HG02885 (cell line): ENCODE measurements at regions not wholly inside any gene's neighbourhood (a gene's known extent, or its start where the extent isn't known, plus 50 kb on each side); places are given as distances from the start of the nearest gene placed in this dataset.
"Not testable (repeated sequence)": the region's sequence is repeated elsewhere in the genome, so short reads cannot be mapped to it uniquely, and the experiment has no call there.

ENCODE experiments used
- ATAC-seq: cut with Tn5 transposase; IDR thresholded peaks from one replicate; pipeline ENCODE4 v1.9.1; 2021; ENCODE audit warnings: mild to moderate bottlenecking; ENCODE audit not compliant: unreplicated experiment, poor library complexity

- ATAC-seq, result no peak
Observed at GRCh38 chr19:28615966-28616365, 597.0 kb downstream of the UQCRFS1 start.

GRCh38 chr19:28615546-28615916 is 597.4 kb downstream of the UQCRFS1 start:
- no peak for ATAC-seq

DNA sequence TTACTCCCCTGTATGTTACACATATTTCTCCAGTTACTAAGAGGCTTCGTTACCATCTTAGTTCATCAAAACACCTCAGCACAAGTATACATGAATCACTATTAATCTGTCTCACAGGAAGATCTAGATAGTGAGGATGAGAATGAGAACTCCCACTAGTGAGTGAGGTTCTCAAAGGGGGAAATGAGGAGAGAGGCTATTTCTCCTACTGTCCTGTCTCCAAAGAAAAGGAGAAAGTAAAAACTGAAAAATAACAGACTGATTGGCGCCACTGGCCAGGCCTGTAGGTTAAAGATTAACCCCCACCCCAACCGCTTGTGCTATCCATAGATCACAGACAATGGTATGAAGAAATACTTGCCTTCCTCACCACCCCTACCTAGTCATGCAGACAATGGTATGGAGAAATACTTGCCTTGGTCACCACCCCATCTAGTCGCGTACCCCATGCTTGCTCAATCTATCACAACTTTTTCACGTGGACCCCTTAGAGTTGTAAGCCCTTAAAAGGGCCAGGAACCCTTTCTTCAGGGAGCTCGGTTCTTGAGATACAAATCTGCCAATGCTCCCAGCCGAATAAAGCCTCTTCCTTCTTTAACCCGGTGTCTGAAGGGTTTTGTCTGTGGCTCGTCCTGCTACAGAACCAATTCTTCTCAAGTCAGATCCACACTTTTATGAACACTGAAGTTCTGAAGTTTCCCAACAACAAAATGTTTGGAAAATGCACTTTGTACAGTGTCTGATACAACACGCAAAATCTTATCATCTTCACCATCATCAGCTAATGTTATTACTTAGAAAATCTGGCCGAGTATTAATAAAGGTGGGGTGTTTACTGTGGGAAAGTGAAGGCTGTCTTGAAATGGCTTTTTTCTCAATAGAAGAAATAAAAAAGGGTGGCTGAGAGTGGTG is 598.1 kb downstream of the UQCRFS1 start:
- no peak for ATAC-seq

DNA sequence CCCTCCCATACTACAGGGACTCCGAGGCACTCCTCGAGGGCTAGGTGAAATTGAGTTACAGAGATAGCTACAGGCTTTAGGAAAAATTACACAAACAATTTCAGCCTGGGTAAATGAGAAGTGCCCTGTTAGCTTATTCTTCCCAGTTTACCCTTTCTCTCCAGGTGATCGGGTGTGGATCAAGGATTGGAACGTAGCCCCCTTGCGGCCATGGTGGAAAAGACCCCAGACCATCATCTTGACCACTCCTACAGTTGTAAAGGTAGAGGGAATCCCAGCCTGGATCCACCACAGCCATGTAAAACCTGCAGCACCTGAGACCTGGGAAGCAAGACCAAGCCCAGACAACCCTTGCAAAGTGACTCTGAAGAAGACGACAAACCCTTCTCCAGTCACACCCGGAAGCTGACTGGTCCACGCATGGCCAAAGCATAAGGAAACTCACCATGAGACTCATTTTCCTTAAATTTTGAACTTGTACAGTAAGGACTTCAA is 600.6 kb downstream of the UQCRFS1 start:
- ATAC-seq, result no peak

GRCh38 chr19:28611227-28611914 is 601.6 kb downstream of the UQCRFS1 start:
- not testable (repeated sequence) for ATAC-seq

DNA sequence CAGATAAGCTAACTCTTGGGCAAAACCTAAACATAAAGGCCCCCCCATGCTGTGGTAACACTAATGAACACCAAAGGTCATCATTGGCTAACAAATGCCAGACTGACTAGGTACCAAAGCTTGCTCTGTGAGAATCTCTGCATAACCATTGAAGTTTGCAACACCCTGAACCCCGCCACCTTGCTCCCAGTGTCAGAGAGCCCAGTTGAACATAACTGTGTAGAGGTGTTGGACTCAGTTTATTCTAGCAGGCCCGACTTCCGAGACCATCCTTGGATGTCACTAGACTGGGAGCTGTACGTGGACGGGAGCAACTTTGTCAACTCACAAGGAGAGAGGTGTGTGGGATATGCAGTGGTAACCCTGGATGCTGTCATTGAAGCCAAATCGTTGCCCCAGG is 602.2 kb downstream of the UQCRFS1 start:
- no peak for ATAC-seq

- no peak for ATAC-seq
Observed at GRCh38 chr19:28609944-28610343, 603.0 kb downstream of the UQCRFS1 start.

- ATAC-seq, result no peak
Observed at GRCh38 chr19:28609091-28609755, 603.7 kb downstream of the UQCRFS1 start.

DNA sequence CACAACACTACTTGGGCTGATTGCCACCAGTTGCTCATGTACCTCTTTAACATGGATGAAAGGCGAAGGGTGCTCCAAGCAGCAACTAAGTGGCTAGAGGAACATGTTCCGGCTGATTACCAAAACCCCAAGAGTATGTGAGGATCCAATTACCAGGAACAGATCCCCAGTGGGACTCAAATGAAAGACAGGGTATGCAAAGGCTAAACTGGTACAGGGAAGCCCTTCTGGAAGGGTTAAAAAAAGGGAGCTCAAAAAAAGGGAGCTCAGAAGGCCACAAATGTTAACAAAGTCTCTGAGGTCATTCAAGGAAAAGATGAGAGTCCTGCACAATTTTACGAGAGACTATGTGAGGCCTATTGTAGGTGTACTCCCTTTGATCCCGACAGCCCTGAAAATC is 604.7 kb downstream of the UQCRFS1 start:
- ATAC-seq, result no peak

GRCh38 chr19:28607066-28607583 is 605.8 kb downstream of the UQCRFS1 start:
- no peak for ATAC-seq

DNA sequence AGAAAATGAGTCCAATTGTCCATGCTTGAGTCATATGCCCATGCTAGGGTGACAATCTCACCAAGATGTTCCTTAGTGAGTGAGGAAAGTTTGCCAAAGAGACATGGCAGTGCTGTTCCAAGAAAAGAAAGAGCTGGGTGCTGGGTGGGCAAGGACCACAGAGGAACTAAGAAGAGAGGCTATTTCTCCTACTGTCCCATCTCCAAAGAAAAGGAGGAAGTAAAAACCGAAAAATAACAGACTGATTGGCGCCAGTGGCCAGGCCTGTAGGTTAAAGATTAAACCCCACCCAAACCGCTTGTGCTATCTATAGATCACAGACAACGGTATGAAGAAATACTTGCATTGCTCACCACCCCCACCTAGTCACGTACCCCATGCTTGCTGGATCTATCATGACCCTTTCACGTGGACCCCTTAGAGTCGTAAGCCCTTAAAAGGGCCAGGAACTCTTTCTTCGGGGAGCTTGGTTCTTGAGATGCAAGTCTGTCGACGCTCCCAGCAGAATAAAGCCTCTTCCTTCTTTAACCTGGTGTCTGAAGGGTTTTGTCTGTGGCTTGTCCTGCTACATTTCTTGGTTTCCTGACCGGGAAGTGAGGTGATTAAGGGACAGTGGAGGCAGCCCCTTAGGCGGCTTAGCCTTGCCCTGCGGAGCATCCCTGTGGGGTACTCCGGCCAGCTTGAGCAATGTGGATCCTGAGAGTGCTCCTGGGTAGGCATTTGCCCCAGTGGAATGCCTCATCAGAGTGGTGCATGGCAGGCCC is 606.5 kb downstream of the UQCRFS1 start:
- ATAC-seq, result no peak

DNA sequence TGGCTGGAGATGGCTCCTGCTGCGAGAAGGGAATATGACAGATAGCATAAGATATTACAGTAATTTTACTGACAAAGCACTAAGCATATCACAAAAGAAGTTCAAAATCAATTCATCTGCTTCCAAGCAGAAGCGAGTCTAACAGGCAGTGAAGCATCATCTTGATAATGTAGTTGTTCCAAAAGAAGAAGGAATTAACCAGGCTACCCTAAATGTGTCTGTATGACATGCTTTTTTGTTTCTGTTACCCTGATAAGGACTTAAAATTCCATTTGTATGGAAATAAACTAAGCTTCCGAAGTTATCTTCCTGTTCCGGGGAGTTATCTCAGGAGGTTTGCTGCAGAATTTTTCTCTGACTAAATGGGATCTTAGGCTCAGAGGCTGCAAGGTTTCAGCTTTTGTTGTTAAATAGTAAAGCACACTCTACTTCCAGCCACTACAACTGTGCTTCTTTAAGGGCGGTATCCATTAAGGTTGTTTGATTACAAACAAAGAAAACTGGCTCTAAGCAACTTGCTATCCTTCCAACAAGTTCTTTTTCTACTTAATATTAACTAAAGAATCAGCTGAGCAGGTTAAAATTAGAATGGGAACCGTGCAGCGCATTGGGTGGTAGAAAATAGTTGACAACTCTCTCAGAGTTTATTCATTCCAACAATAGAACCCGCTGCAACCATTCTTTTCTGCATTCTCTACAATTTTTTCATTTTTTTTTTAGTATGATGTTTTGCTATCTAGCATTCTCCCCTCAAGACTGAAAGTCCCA is 607.3 kb downstream of the UQCRFS1 start:
- no peak for ATAC-seq

DNA sequence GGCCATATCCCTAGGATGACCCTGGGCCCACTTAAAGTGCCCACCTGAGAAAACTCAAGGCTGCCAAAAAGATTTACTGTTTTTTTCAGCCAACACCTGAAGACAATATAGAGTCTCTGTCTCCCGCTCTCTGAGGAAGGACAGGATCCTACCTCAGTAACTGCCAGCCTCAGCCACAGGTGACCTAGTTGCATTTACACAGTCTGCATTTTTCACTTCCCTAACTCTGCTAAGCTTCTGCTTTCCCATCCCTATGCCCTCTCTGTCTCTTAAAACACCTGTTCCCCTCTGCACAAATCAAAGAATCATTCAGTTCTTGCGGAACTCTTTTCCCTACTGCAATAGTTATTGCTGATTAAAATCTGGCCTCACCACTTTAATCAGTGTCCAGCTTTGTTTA is 609.5 kb downstream of the UQCRFS1 start:
- no peak for ATAC-seq

DNA sequence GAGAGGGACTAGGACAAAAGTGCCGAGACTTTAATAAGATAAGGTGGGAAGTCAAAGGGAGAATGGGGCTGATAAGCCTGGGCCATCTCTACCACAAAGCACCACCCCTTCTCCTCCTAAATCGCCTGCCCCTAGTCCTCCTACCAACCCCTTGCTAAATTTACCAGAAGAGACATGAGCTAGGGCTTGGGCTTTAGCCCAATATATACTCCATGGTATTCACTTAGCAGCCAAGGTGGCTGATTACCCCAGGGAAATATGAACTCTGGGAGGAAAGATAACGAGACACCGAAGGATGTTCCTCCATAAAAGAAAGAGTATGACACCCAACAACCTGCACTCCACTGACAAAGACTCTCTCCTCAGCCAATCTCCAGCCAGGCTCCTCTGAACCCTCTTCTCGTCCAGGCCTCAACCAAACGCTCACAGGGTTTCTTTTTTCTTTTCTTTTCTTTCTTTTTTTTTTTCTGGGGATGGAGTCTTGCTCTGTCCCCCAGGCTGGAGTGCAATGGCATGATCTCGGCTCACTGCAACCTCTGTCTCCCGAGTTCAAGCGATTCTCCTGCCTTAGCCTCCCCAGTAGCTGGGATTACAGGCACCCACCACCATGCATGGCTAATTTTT is 610.2 kb downstream of the UQCRFS1 start:
- no peak for ATAC-seq

DNA sequence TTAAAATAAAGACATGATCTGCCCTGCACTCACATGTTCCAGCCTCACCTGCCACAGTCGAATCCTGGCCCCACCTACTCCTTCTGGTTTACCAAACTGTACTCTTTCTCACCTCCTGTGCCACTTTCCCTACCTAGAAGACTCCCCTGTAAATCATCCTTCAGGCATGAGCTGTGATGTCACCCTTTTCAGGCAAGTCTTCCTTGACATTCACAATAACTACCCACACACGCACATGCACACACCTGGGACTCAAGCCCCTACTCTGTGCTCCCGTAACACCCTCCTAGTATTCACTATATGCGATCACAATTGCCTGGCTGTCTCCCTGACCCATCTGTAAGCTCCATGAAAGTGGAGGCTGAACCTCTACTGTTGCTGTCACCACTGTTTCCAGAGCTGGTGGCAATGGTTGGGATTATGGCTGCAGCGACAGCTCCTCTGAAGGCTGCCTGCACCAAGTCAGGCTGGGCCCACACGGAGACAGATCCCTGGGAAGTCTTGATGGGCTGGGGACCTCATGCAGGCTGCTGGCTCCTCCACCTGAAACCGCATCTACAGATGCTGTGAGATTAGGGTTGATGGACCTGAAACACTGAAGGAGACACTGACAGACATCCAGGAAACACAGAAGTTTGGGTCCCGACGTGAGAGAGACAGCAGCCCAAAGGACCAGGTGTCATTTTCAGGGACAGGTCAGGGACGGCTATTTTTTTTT is 611.1 kb downstream of the UQCRFS1 start:
- no peak for ATAC-seq

DNA sequence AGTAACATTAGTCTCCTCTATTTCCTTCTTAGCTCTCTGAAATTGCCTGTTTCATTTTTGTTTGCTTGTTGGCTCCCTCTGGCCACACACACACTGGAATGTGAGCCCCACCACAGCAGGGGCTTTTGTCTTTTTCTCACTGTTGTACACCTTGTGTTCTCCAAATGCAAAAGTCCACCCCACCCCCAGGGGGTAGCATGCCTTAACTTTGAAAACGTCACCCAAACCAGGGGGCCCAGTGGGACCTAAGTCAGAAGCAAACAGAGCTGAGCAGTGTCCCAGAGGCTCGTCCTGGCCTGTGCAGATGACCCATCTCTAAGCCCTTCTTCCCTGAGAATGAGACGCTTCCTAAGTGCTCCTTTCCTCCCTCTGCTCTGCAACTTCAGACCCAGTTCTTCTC is 614.1 kb downstream of the UQCRFS1 start:
- no peak for ATAC-seq

DNA sequence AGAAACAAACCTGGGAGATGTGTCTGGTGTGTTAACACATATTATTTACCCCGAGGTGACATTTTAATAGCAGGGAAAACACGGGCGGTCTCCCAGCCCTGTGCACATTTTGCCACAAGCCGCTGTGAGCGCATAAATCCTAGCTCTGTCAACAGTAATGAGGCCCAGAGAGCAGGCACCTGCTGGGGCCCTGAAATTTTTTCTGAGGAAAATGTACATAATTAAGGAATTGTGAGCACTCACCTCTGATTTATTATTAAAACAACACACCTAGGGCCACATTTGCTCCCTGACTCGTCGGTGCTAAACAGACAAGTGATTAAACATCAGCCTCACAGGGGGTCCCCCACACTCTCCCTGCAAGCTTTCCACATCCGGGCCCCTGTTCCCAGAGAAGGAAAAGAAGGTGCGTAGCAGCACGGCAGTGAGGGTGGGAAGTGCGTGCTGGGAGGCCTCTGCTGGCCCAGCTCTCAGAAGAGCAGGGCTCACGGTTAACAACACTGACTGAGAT is 616.3 kb downstream of the UQCRFS1 start:
- no peak for ATAC-seq
